ENCODE measurements at regions not wholly inside any gene's neighbourhood (a gene's known extent, or its start where the extent isn't known, plus 50 kb on each side); places are given as distances from the start of the nearest gene placed in this dataset.

GRCh38 chr12:92369056-92369455 is 223.4 kb upstream of the BTG1 start:
- Histone ChIP-seq H3K4me1 (ENCODE audit: control insufficient read depth in 3 of 3, insufficient read depth in 3 of 3, low read length in 3 of 3) (no peaks in the 10 kb centered on the region), H3K27me3 (ENCODE audit: control insufficient read depth in 3 of 3, insufficient read depth in 3 of 3, low read length in 3 of 3) (no peaks in the 10 kb centered on the region), H3K27ac (ENCODE audit: low read depth, low read length) (no peak overlapping the region), H3K4me3 (ENCODE audit: low read length in 3 of 3) (no peak overlapping the region), H3K9ac (ENCODE audit: low read depth in 1 of 3, low read length in 3 of 3) (no peak overlapping the region), H3K9me3 (ENCODE audit: control insufficient read depth in 3 of 3, low read length in 3 of 3) (no peaks in the 10 kb centered on the region), H3K36me3 (ENCODE audit: control insufficient read depth in 3 of 3, insufficient read depth in 3 of 3, low read length in 3 of 3) (no peaks in the 10 kb centered on the region)

DNA sequence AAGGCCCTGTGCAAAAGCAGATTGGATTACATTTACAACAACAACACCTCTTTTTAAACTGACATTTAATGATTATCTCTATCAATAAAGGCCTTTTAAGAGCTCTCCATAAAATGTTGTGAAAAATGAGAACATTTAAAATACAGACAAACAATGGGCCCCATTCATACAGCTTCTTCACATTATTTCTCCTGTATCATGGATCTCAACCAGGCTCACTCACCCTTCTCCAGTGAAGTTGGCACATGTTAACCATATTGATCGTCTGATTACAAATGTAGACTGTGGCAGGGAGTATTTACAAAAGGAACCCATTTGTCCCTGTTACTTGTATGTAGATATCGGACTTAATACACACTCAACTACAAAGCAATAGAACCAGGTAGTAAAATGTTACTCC is 220.2 kb upstream of the BTG1 start:
- H3K27ac ChIP-seq (ENCODE audit: low read depth, low read length), result no peak overlapping the region
- no peak overlapping the region for H3K9ac ChIP-seq (ENCODE audit: low read depth in 1 of 3, low read length in 3 of 3)
- H3K4me1 ChIP-seq (ENCODE audit: control insufficient read depth in 3 of 3, insufficient read depth in 3 of 3, low read length in 3 of 3), result peaks cover 3 to 6% (median 5%) of the 10 kb centered on the region in 3 donors
- H3K27me3 ChIP-seq (ENCODE audit: control insufficient read depth in 3 of 3, insufficient read depth in 3 of 3, low read length in 3 of 3), result no peaks in the 10 kb centered on the region
- no peaks in the 10 kb centered on the region for H3K36me3 ChIP-seq (ENCODE audit: control insufficient read depth in 3 of 3, insufficient read depth in 3 of 3, low read length in 3 of 3)
- no peaks in the 10 kb centered on the region for H3K9me3 ChIP-seq (ENCODE audit: control insufficient read depth in 3 of 3, low read length in 3 of 3)
- H3K4me3 ChIP-seq (ENCODE audit: low read length in 3 of 3), result no peak overlapping the region

- Histone ChIP-seq H3K4me3 (ENCODE audit: low read length in 3 of 3) (no peak overlapping the region), H3K36me3 (ENCODE audit: control insufficient read depth in 3 of 3, insufficient read depth in 3 of 3, low read length in 3 of 3) (no peaks in the 10 kb centered on the region), H3K27ac (ENCODE audit: low read depth, low read length) (no peak overlapping the region), H3K9ac (ENCODE audit: low read depth in 1 of 3, low read length in 3 of 3) (no peak overlapping the region), H3K9me3 (ENCODE audit: control insufficient read depth in 3 of 3, low read length in 3 of 3) (no peaks in the 10 kb centered on the region), H3K27me3 (ENCODE audit: control insufficient read depth in 3 of 3, insufficient read depth in 3 of 3, low read length in 3 of 3) (no peaks in the 10 kb centered on the region), H3K4me1 (ENCODE audit: control insufficient read depth in 3 of 3, insufficient read depth in 3 of 3, low read length in 3 of 3) (peaks cover 3 to 6% (median 5%) of the 10 kb centered on the region in 3 donors)
These were observed 219.7 kb upstream of the BTG1 start for GRCh38 chr12:92365333-92365732.

GRCh38 chr12:92363295-92364146 is 217.9 kb upstream of the BTG1 start:
- H3K4me1 ChIP-seq (ENCODE audit: control insufficient read depth in 3 of 3, insufficient read depth in 3 of 3, low read length in 3 of 3), result peaks cover 3 to 6% (median 5%) of the 10 kb centered on the region in 3 donors
- peak overlapping the region in 2 of 3 donors; percentile 13 to 51 for H3K9ac ChIP-seq (ENCODE audit: low read depth in 1 of 3, low read length in 3 of 3)
- no peaks in the 10 kb centered on the region for H3K9me3 ChIP-seq (ENCODE audit: control insufficient read depth in 3 of 3, low read length in 3 of 3)
- no peaks in the 10 kb centered on the region for H3K36me3 ChIP-seq (ENCODE audit: control insufficient read depth in 3 of 3, insufficient read depth in 3 of 3, low read length in 3 of 3)
- H3K4me3 ChIP-seq (ENCODE audit: low read length in 3 of 3), result peak overlapping the region; percentile 33 to 65 (median 36)
- H3K27me3 ChIP-seq (ENCODE audit: control insufficient read depth in 3 of 3, insufficient read depth in 3 of 3, low read length in 3 of 3), result no peaks in the 10 kb centered on the region
- peak overlapping the region; percentile 46 for H3K27ac ChIP-seq (ENCODE audit: low read depth, low read length)

DNA sequence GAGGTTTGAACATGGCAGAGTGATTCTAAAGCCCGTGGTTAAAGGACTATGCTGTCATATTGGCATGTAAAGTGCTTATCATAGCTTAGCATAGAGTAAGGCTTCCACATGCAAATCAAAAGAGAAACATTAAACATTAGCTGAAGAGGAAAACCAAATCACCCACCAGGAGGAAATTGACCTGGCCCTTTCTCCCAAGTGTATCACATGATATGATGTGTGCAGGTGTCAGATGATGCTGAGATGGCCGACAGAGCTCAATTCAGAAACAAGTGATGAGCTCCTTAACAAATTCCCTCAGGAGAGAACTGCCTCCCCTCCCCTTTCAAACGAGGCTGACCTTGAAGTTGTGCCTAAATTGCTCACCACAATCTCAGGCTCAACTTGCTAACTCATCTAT is 217.1 kb upstream of the BTG1 start:
- Histone ChIP-seq H3K27me3 (ENCODE audit: control insufficient read depth in 3 of 3, insufficient read depth in 3 of 3, low read length in 3 of 3) (no peaks in the 10 kb centered on the region), H3K9me3 (ENCODE audit: control insufficient read depth in 3 of 3, low read length in 3 of 3) (no peaks in the 10 kb centered on the region), H3K36me3 (ENCODE audit: control insufficient read depth in 3 of 3, insufficient read depth in 3 of 3, low read length in 3 of 3) (no peaks in the 10 kb centered on the region), H3K9ac (ENCODE audit: low read depth in 1 of 3, low read length in 3 of 3) (no peak overlapping the region), H3K4me1 (ENCODE audit: control insufficient read depth in 3 of 3, insufficient read depth in 3 of 3, low read length in 3 of 3) (peaks cover 3 to 6% (median 5%) of the 10 kb centered on the region in 3 donors), H3K27ac (ENCODE audit: low read depth, low read length) (peak overlapping the region; percentile 46), H3K4me3 (ENCODE audit: low read length in 3 of 3) (no peak overlapping the region)

GRCh38 chr12:92362126-92362525 is 216.5 kb upstream of the BTG1 start:
- Histone ChIP-seq H3K4me3 (ENCODE audit: low read length in 3 of 3) (no peak overlapping the region), H3K9ac (ENCODE audit: low read depth in 1 of 3, low read length in 3 of 3) (no peak overlapping the region)

DNA sequence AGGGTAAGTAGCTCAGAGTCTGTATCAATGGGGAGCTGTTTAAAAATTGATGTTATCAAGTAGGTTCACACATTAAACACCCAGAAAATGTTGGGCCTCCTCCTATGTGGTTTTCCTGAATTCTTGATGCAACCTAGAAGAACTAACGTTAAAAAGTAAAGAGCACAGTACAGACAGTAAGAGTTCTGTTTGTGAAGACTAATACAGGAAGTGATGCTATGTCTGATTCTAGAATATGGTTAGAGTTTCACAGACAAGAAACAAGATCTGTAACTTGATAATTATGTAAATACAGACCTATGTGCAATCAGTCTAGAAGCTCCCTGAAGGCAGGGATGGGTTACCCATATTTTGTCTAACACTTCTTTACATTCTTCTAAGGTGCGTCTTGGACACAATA is 214.9 kb upstream of the BTG1 start:
- H3K4me3 ChIP-seq (ENCODE audit: low read length in 3 of 3), result no peak overlapping the region
- peaks cover 3 to 6% (median 5%) of the 10 kb centered on the region in 3 donors for H3K4me1 ChIP-seq (ENCODE audit: control insufficient read depth in 3 of 3, insufficient read depth in 3 of 3, low read length in 3 of 3)
- H3K9ac ChIP-seq (ENCODE audit: low read depth in 1 of 3, low read length in 3 of 3), result no peak overlapping the region
- no peaks in the 10 kb centered on the region for H3K27me3 ChIP-seq (ENCODE audit: control insufficient read depth in 3 of 3, insufficient read depth in 3 of 3, low read length in 3 of 3)
- no peaks in the 10 kb centered on the region for H3K9me3 ChIP-seq (ENCODE audit: control insufficient read depth in 3 of 3, low read length in 3 of 3)
- H3K27ac ChIP-seq (ENCODE audit: low read depth, low read length), result no peak overlapping the region
- H3K36me3 ChIP-seq (ENCODE audit: control insufficient read depth in 3 of 3, insufficient read depth in 3 of 3, low read length in 3 of 3), result no peaks in the 10 kb centered on the region

More at GRCh38 chr12:92362126-92362525, 216.5 kb upstream of the BTG1 start:
- Histone ChIP-seq H3K4me1 (ENCODE audit: control insufficient read depth in 3 of 3, insufficient read depth in 3 of 3, low read length in 3 of 3) (peaks cover 3 to 6% (median 5%) of the 10 kb centered on the region in 3 donors), H3K27ac (ENCODE audit: low read depth, low read length) (no peak overlapping the region), H3K27me3 (ENCODE audit: control insufficient read depth in 3 of 3, insufficient read depth in 3 of 3, low read length in 3 of 3) (no peaks in the 10 kb centered on the region), H3K9me3 (ENCODE audit: control insufficient read depth in 3 of 3, low read length in 3 of 3) (no peaks in the 10 kb centered on the region), H3K36me3 (ENCODE audit: control insufficient read depth in 3 of 3, insufficient read depth in 3 of 3, low read length in 3 of 3) (no peaks in the 10 kb centered on the region)

- Histone ChIP-seq H3K27ac (ENCODE audit: low read depth, low read length) (no peak overlapping the region), H3K36me3 (ENCODE audit: control insufficient read depth in 3 of 3, insufficient read depth in 3 of 3, low read length in 3 of 3) (no peaks in the 10 kb centered on the region), H3K9ac (ENCODE audit: low read depth in 1 of 3, low read length in 3 of 3) (no peak overlapping the region), H3K4me3 (ENCODE audit: low read length in 3 of 3) (no peak overlapping the region), H3K27me3 (ENCODE audit: control insufficient read depth in 3 of 3, insufficient read depth in 3 of 3, low read length in 3 of 3) (no peaks in the 10 kb centered on the region), H3K4me1 (ENCODE audit: control insufficient read depth in 3 of 3, insufficient read depth in 3 of 3, low read length in 3 of 3) (peaks cover 3 to 6% (median 5%) of the 10 kb centered on the region in 3 donors), H3K9me3 (ENCODE audit: control insufficient read depth in 3 of 3, low read length in 3 of 3) (no peaks in the 10 kb centered on the region)
These were observed 214.0 kb upstream of the BTG1 start for GRCh38 chr12:92359581-92360209.

GRCh38 chr12:92357584-92358261 is 212.1 kb upstream of the BTG1 start:
- H3K4me3 ChIP-seq (ENCODE audit: low read length in 3 of 3), result no peak overlapping the region

DNA sequence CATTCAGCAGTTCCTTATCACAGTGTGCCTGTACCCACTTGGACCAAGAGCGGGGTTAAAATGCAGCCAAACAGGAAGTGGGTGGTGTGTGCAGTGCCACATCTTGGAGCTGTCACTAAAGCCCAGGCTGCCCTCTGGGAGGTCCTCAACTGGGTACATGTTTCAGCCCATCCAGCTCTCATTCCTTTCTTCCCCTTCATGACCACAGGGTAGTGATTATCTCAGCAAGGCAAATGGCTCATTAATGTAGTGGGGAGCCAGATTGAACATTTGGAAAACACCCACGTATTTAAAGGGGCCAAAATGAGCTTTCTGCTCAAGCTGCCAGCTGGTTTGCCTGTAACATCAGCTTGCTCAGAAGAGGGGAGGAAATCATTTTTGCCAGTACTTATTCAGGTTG is 210.8 kb upstream of the BTG1 start:
- no peaks in the 10 kb centered on the region for H3K36me3 ChIP-seq (ENCODE audit: control insufficient read depth in 3 of 3, insufficient read depth in 3 of 3, low read length in 3 of 3)
- H3K9me3 ChIP-seq (ENCODE audit: control insufficient read depth in 3 of 3, low read length in 3 of 3), result no peaks in the 10 kb centered on the region
- H3K27ac ChIP-seq (ENCODE audit: low read depth, low read length), result no peak overlapping the region
- no peak overlapping the region for H3K9ac ChIP-seq (ENCODE audit: low read depth in 1 of 3, low read length in 3 of 3)
- no peaks in the 10 kb centered on the region for H3K27me3 ChIP-seq (ENCODE audit: control insufficient read depth in 3 of 3, insufficient read depth in 3 of 3, low read length in 3 of 3)
- H3K4me1 ChIP-seq (ENCODE audit: control insufficient read depth in 3 of 3, insufficient read depth in 3 of 3, low read length in 3 of 3), result no peaks in the 10 kb centered on the region
- no peak overlapping the region for H3K4me3 ChIP-seq (ENCODE audit: low read length in 3 of 3)

More at GRCh38 chr12:92357584-92358261, 212.1 kb upstream of the BTG1 start:
- no peak overlapping the region for H3K9ac ChIP-seq (ENCODE audit: low read depth in 1 of 3, low read length in 3 of 3)
- H3K27ac ChIP-seq (ENCODE audit: low read depth, low read length), result no peak overlapping the region
- H3K36me3 ChIP-seq (ENCODE audit: control insufficient read depth in 3 of 3, insufficient read depth in 3 of 3, low read length in 3 of 3), result no peaks in the 10 kb centered on the region
- H3K9me3 ChIP-seq (ENCODE audit: control insufficient read depth in 3 of 3, low read length in 3 of 3), result no peaks in the 10 kb centered on the region
- no peaks in the 10 kb centered on the region for H3K27me3 ChIP-seq (ENCODE audit: control insufficient read depth in 3 of 3, insufficient read depth in 3 of 3, low read length in 3 of 3)
- no peaks in the 10 kb centered on the region for H3K4me1 ChIP-seq (ENCODE audit: control insufficient read depth in 3 of 3, insufficient read depth in 3 of 3, low read length in 3 of 3)
